ENCODE measurements at regions not wholly inside any gene's neighbourhood (a gene's known extent, or its start where the extent isn't known, plus 50 kb on each side); places are given as distances from the start of the nearest gene placed in this dataset. TPM values are rescaled to one million over a fixed set of nuclear protein-coding genes. Genes with fewer than 3 reads are reported as not detected.
"Not testable (repeated sequence)": the region's sequence is repeated elsewhere in the genome, so short reads cannot be mapped to it uniquely, and the experiment has no call there.

GRCh38 chr16:21539107-21539618, 60.2 kb upstream of the METTL9 start:
- H3K36me3 Mint-ChIP-seq (ENCODE audit: low read depth); H3K9me3 Mint-ChIP-seq (ENCODE audit: low read depth): not testable (repeated sequence)
- peak overlapping the region; percentile 93 for H3K27ac Mint-ChIP-seq (ENCODE audit: unreplicated experiment)

GRCh38 chr16:21540770-21541433, 58.5 kb upstream of the METTL9 start:
- not testable (repeated sequence) for H3K4me3 Mint-ChIP-seq (ENCODE audit: unreplicated experiment); H3K36me3 Mint-ChIP-seq (ENCODE audit: low read depth); DNase-seq (ENCODE audit: low spot score); H3K27ac Mint-ChIP-seq (ENCODE audit: unreplicated experiment); H3K9me3 Mint-ChIP-seq (ENCODE audit: low read depth); H3K27me3 Mint-ChIP-seq (ENCODE audit: low read depth)
- peaks cover 24% of the 10 kb centered on the region for H3K4me1 Mint-ChIP-seq (ENCODE audit: low read depth)

More at GRCh38 chr16:21539107-21539618, 60.2 kb upstream of the METTL9 start:
- peaks cover 24% of the 10 kb centered on the region for H3K4me1 Mint-ChIP-seq (ENCODE audit: low read depth)
- H3K4me3 Mint-ChIP-seq (ENCODE audit: unreplicated experiment); H3K27me3 Mint-ChIP-seq (ENCODE audit: low read depth): not testable (repeated sequence)
- peak; percentile 75 for DNase-seq (ENCODE audit: low spot score)

- H3K4me3 Mint-ChIP-seq (ENCODE audit: unreplicated experiment); H3K27me3 Mint-ChIP-seq (ENCODE audit: low read depth); DNase-seq (ENCODE audit: low spot score); H3K36me3 Mint-ChIP-seq (ENCODE audit: low read depth); H3K9me3 Mint-ChIP-seq (ENCODE audit: low read depth); H3K27ac Mint-ChIP-seq (ENCODE audit: unreplicated experiment): not testable (repeated sequence)
- peaks cover 24% of the 10 kb centered on the region for H3K4me1 Mint-ChIP-seq (ENCODE audit: low read depth)
Measured at GRCh38 chr16:21541611-21542051, 57.7 kb upstream of the METTL9 start.

GRCh38 chr16:21542075-21542474, 57.3 kb upstream of the METTL9 start:
- not testable (repeated sequence) for H3K36me3 Mint-ChIP-seq (ENCODE audit: low read depth); H3K9me3 Mint-ChIP-seq (ENCODE audit: low read depth); H3K4me3 Mint-ChIP-seq (ENCODE audit: unreplicated experiment); H3K27me3 Mint-ChIP-seq (ENCODE audit: low read depth); DNase-seq (ENCODE audit: low spot score); H3K27ac Mint-ChIP-seq (ENCODE audit: unreplicated experiment)
- H3K4me1 Mint-ChIP-seq (ENCODE audit: low read depth), result peaks cover 24% of the 10 kb centered on the region

GRCh38 chr16:21542491-21543124, 56.8 kb upstream of the METTL9 start:
- H3K27ac Mint-ChIP-seq (ENCODE audit: unreplicated experiment); H3K36me3 Mint-ChIP-seq (ENCODE audit: low read depth); H3K9me3 Mint-ChIP-seq (ENCODE audit: low read depth); H3K27me3 Mint-ChIP-seq (ENCODE audit: low read depth); H3K4me3 Mint-ChIP-seq (ENCODE audit: unreplicated experiment): not testable (repeated sequence)
- H3K4me1 Mint-ChIP-seq (ENCODE audit: low read depth), result peaks cover 24% of the 10 kb centered on the region
- peak; percentile 88 for DNase-seq (ENCODE audit: low spot score)

GRCh38 chr16:21543151-21543836, 56.1 kb upstream of the METTL9 start:
- not testable (repeated sequence) for H3K27ac Mint-ChIP-seq (ENCODE audit: unreplicated experiment); H3K4me3 Mint-ChIP-seq (ENCODE audit: unreplicated experiment); H3K9me3 Mint-ChIP-seq (ENCODE audit: low read depth); H3K36me3 Mint-ChIP-seq (ENCODE audit: low read depth); H3K27me3 Mint-ChIP-seq (ENCODE audit: low read depth)
- H3K4me1 Mint-ChIP-seq (ENCODE audit: low read depth), result peaks cover 24% of the 10 kb centered on the region
- peak; percentile 85 for DNase-seq (ENCODE audit: low spot score)

GRCh38 chr16:21545664-21546326, 53.6 kb upstream of the METTL9 start:
- not testable (repeated sequence) for H3K27ac Mint-ChIP-seq (ENCODE audit: unreplicated experiment); H3K9me3 Mint-ChIP-seq (ENCODE audit: low read depth); H3K36me3 Mint-ChIP-seq (ENCODE audit: low read depth); H3K4me3 Mint-ChIP-seq (ENCODE audit: unreplicated experiment); H3K27me3 Mint-ChIP-seq (ENCODE audit: low read depth); DNase-seq (ENCODE audit: low spot score)
- H3K4me1 Mint-ChIP-seq (ENCODE audit: low read depth), result peaks cover 12% of the 10 kb centered on the region

- H3K9me3 Mint-ChIP-seq (ENCODE audit: low read depth); H3K4me3 Mint-ChIP-seq (ENCODE audit: unreplicated experiment); H3K36me3 Mint-ChIP-seq (ENCODE audit: low read depth); H3K27ac Mint-ChIP-seq (ENCODE audit: unreplicated experiment); H3K27me3 Mint-ChIP-seq (ENCODE audit: low read depth); DNase-seq (ENCODE audit: low spot score); H3K4me1 Mint-ChIP-seq (ENCODE audit: low read depth): not testable (repeated sequence)
Measured at GRCh38 chr16:21549396-21549795, 50.0 kb upstream of the METTL9 start.

Small RNAs in the stretch of these regions (microRNA-seq; reads per million reads assigned to microRNA genes)
- gene MIR3680-1 (ENCODE audit: borderline number of aligned reads), result not detected
